Gastroesophageal sphincter (tissue), 3 donors: ENCODE measurements at regions not wholly inside any gene's neighbourhood (a gene's known extent, or its start where the extent isn't known, plus 50 kb on each side); places are given as distances from the start of the nearest gene placed in this dataset.

Source experiments
- EP300 ChIP-seq: sonication (generic); formaldehyde crosslinking; IDR thresholded peaks from one replicate; pipeline ENCODE4 v1.6.1; 2017; ENCODE audit warnings: antibody characterized with exemption, mild to moderate bottlenecking
- POLR2AphosphoS5 ChIP-seq: sonication (generic); formaldehyde crosslinking; IDR thresholded peaks from one replicate; pipeline ENCODE4 v1.6.1; 2017; ENCODE audit warnings: antibody characterized with exemption
- TF ChIP-seq, protein P1 (sequence below), 4 experiments: fragments of 200-600 bp in 2 of 4; fragments of 450-650 bp in 2 of 4; sonication (generic) in 1 of 4; IDR thresholded peaks; one replicate each; pipeline ENCODE4 v1.5.1; 2017 to 2019; ENCODE audit warnings: antibody characterized with exemption in 4 of 4, mild to moderate bottlenecking in 2 of 4, moderate library complexity in 2 of 4

DNA sequence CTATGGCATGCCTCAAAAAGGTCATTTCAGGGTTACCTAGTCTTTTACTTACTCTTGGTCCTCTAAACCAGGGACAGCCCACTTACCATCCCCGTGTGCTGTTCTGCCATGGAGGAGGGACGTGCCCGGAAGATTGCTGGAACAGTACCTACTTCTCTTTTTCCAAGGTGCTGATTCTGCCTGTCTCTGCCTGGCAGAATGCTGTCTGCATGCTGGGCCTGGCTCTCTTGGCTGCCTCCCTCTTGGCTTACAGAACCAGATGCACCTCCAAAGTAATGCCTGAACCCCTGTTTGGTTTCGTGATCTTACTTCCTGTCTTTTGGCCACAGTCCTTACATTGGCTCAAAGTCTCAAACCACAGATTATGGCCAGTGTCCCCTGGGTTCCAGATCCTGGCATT is 120.7 kb upstream of the NT5E start:
- no peak for TF ChIP-seq EP300
- TF ChIP-seq, protein P1, sequence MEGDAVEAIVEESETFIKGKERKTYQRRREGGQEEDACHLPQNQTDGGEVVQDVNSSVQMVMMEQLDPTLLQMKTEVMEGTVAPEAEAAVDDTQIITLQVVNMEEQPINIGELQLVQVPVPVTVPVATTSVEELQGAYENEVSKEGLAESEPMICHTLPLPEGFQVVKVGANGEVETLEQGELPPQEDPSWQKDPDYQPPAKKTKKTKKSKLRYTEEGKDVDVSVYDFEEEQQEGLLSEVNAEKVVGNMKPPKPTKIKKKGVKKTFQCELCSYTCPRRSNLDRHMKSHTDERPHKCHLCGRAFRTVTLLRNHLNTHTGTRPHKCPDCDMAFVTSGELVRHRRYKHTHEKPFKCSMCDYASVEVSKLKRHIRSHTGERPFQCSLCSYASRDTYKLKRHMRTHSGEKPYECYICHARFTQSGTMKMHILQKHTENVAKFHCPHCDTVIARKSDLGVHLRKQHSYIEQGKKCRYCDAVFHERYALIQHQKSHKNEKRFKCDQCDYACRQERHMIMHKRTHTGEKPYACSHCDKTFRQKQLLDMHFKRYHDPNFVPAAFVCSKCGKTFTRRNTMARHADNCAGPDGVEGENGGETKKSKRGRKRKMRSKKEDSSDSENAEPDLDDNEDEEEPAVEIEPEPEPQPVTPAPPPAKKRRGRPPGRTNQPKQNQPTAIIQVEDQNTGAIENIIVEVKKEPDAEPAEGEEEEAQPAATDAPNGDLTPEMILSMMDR (IDR thresholded peaks at IDR 0.05) = no peak
- no peak for TF ChIP-seq POLR2AphosphoS5
